ENCODE measurements at regions not wholly inside any gene's neighbourhood (a gene's known extent, or its start where the extent isn't known, plus 50 kb on each side); places are given as distances from the start of the nearest gene placed in this dataset.

DNA sequence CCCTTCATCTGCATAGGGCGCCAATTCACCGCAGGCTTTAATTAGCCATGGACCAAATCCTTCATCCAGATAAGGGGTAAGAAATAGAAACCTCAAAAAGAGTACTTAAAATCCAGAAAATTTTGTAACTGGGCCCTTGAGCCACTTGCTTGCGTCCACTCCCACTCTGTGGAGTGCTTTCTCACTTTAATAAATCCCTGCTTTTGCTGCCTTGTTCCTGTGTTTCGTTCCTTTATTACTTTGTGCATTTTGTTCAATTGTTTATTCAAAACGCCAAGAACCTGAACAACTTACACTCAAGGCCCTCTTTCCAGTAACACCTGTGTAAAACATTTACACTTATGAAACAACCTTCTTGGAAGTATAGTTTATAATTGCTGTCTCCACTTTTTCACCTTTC lies 66.5 kb downstream of the HMHB1 start:
- no peak for TF ChIP-seq ZFP3 (CRISPR knock-in tag; IDR thresholded peaks at IDR 0.05)
- TF ChIP-seq ESRRG (CRISPR knock-in tag; IDR thresholded peaks at IDR 0.05) = no peak
- TF ChIP-seq OSR1 (CRISPR knock-in tag; IDR thresholded peaks at IDR 0.05) = no peak
- TF ChIP-seq, protein P1, sequence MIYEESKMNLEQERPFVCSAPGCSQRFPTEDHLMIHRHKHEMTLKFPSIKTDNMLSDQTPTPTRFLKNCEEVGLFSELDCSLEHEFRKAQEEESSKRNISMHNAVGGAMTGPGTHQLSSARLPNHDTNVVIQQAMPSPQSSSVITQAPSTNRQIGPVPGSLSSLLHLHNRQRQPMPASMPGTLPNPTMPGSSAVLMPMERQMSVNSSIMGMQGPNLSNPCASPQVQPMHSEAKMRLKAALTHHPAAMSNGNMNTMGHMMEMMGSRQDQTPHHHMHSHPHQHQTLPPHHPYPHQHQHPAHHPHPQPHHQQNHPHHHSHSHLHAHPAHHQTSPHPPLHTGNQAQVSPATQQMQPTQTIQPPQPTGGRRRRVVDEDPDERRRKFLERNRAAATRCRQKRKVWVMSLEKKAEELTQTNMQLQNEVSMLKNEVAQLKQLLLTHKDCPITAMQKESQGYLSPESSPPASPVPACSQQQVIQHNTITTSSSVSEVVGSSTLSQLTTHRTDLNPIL (CRISPR knock-in tag; IDR thresholded peaks at IDR 0.05; ENCODE audit: low read depth) = no peak
- TF ChIP-seq BACH2 (CRISPR knock-in tag; IDR thresholded peaks at IDR 0.05; ENCODE audit: borderline replicate concordance) = no peak
- TF ChIP-seq, protein P2, sequence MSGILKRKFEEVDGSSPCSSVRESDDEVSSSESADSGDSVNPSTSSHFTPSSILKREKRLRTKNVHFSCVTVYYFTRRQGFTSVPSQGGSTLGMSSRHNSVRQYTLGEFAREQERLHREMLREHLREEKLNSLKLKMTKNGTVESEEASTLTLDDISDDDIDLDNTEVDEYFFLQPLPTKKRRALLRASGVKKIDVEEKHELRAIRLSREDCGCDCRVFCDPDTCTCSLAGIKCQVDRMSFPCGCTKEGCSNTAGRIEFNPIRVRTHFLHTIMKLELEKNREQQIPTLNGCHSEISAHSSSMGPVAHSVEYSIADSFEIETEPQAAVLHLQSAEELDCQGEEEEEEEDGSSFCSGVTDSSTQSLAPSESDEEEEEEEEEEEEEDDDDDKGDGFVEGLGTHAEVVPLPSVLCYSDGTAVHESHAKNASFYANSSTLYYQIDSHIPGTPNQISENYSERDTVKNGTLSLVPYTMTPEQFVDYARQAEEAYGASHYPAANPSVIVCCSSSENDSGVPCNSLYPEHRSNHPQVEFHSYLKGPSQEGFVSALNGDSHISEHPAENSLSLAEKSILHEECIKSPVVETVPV (CRISPR knock-in tag; IDR thresholded peaks at IDR 0.05) = no peak
- TF ChIP-seq, protein P3, sequence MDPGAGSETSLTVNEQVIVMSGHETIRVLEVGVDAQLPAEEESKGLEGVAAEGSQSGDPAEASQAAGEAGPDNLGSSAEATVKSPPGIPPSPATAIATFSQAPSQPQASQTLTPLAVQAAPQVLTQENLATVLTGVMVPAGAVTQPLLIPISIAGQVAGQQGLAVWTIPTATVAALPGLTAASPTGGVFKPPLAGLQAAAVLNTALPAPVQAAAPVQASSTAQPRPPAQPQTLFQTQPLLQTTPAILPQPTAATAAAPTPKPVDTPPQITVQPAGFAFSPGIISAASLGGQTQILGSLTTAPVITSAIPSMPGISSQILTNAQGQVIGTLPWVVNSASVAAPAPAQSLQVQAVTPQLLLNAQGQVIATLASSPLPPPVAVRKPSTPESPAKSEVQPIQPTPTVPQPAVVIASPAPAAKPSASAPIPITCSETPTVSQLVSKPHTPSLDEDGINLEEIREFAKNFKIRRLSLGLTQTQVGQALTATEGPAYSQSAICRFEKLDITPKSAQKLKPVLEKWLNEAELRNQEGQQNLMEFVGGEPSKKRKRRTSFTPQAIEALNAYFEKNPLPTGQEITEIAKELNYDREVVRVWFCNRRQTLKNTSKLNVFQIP (CRISPR knock-in tag; IDR thresholded peaks at IDR 0.05; ENCODE audit: borderline replicate concordance, low read depth) = no peak
- no peak for TF ChIP-seq ZFP30 (CRISPR knock-in tag; IDR thresholded peaks at IDR 0.05)
- no peak for ATAC-seq

DNA sequence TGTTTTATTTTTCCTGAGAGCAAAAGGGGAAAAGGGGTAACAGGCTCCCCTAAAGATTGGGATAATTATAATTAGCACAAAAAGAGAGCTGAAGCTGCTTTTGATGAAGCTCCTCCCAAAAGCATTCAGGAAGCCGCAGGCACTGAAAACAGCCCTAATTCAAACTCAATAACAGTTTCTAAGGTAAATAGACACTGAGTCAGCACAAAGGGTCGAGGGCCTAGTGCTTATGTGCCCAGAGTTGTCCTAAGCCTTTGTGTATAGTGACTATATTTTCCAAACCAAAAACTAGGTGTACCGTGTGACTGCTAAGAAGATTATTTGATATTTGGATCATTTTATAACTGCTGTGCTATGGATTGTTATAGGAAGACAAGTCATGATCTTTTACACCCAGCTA lies 67.7 kb downstream of the HMHB1 start:
- ATAC-seq = no peak
- TF ChIP-seq, protein P4, sequence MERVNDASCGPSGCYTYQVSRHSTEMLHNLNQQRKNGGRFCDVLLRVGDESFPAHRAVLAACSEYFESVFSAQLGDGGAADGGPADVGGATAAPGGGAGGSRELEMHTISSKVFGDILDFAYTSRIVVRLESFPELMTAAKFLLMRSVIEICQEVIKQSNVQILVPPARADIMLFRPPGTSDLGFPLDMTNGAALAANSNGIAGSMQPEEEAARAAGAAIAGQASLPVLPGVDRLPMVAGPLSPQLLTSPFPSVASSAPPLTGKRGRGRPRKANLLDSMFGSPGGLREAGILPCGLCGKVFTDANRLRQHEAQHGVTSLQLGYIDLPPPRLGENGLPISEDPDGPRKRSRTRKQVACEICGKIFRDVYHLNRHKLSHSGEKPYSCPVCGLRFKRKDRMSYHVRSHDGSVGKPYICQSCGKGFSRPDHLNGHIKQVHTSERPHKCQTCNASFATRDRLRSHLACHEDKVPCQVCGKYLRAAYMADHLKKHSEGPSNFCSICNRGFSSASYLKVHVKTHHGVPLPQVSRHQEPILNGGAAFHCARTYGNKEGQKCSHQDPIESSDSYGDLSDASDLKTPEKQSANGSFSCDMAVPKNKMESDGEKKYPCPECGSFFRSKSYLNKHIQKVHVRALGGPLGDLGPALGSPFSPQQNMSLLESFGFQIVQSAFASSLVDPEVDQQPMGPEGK (CRISPR knock-in tag; IDR thresholded peaks at IDR 0.05; ENCODE audit: borderline replicate concordance) = no peak
- TF ChIP-seq ZNF70 (CRISPR knock-in tag; IDR thresholded peaks at IDR 0.05) (no peak), SNAI2 (CRISPR knock-in tag; IDR thresholded peaks at IDR 0.05) (no peak), TCF4 (CRISPR knock-in tag; IDR thresholded peaks at IDR 0.05; ENCODE audit: borderline replicate concordance) (no peak), ARNTL (CRISPR knock-in tag; IDR thresholded peaks at IDR 0.05; ENCODE audit: borderline replicate concordance, low read depth) (no peak), PPARA (CRISPR knock-in tag; IDR thresholded peaks at IDR 0.05; ENCODE audit: borderline replicate concordance) (no peak), BACH2 (CRISPR knock-in tag; IDR thresholded peaks at IDR 0.05; ENCODE audit: borderline replicate concordance) (no peak), OSR1 (CRISPR knock-in tag; IDR thresholded peaks at IDR 0.05) (no peak)
- TF ChIP-seq, protein P2 (CRISPR knock-in tag; IDR thresholded peaks at IDR 0.05) = no peak

DNA sequence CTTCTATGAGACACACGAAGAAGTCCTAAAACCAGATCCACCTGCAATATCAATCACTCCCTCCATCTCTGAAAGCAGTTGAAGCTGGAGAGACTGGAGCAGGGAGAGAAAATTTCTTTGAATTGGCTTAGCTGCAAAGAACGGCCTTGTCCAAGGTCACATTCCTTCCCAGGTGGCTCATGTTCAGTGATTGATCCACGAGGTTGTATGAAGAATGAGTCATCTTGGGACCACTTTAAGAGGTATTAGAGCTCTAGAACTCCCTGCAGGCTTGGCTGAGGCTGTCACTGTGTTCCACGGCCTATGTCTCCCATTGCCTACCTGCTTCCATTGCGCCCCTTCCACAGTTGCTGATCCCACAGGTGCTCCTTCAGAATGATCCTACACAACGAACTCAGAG lies 68.2 kb downstream of the HMHB1 start:
- TF ChIP-seq ZNF70 (CRISPR knock-in tag; IDR thresholded peaks at IDR 0.05) (no peak), ISL1 (CRISPR knock-in tag; IDR thresholded peaks at IDR 0.05) (no peak), ARNTL (CRISPR knock-in tag; IDR thresholded peaks at IDR 0.05; ENCODE audit: borderline replicate concordance, low read depth) (no peak), ZNF565 (CRISPR knock-in tag; conservative IDR thresholded peaks at IDR 0.05; ENCODE audit: low read depth) (no peak), OSR1 (CRISPR knock-in tag; IDR thresholded peaks at IDR 0.05) (no peak), ZC3H10 (CRISPR knock-in tag; IDR thresholded peaks at IDR 0.05) (no peak)
- TF ChIP-seq, protein P2 (CRISPR knock-in tag; IDR thresholded peaks at IDR 0.05) = no peak
- TF ChIP-seq, protein P1 (CRISPR knock-in tag; IDR thresholded peaks at IDR 0.05; ENCODE audit: low read depth) = no peak
- no peak for ATAC-seq
